ENCODE measurements at regions not wholly inside any gene's neighbourhood (a gene's known extent, or its start where the extent isn't known, plus 50 kb on each side); places are given as distances from the start of the nearest gene placed in this dataset.

DNA sequence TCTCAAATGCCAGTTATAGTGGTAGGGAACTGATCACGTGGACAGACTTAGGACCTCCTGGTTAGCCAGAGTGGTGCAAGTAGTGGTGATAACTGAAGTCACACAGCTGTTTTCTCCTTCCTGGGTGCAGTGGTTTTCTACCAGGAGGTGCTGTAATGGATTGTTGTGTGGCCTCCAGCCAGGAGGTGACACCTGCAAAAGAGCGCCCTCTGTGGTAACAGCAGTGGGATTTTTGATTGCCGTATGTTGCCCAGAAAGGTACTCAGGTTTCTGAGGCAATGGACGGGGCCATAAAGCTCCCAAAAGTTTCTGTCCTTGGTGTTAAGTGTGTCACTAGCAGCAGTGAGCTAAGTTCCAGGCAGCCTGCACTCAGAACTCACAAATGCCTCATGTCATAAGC is 1358.1 kb upstream of the DDX18 start:
- ATAC-seq (ENCODE audit: poor library complexity), result no peak
- POLR2A ChIA-PET, result no interaction called here
- no peak overlapping the region for H3K4me3 ChIP-seq (ENCODE audit: low read length)
- peaks cover 6% of the 10 kb centered on the region for H3K9me3 Mint-ChIP-seq
- H3K27me3 Mint-ChIP-seq, result no peaks in the 10 kb centered on the region
- H3K36me3 ChIP-seq (ENCODE audit: insufficient read depth, low read length), result no peaks in the 10 kb centered on the region
- H3K4me1 ChIP-seq (ENCODE audit: insufficient read depth, low read length), result no peaks in the 10 kb centered on the region
- no peak overlapping the region for H3K27ac Mint-ChIP-seq
- no peaks in the 10 kb centered on the region for H3K36me3 Mint-ChIP-seq (ENCODE audit: low read depth)
- TF ChIP-seq, protein P1, sequence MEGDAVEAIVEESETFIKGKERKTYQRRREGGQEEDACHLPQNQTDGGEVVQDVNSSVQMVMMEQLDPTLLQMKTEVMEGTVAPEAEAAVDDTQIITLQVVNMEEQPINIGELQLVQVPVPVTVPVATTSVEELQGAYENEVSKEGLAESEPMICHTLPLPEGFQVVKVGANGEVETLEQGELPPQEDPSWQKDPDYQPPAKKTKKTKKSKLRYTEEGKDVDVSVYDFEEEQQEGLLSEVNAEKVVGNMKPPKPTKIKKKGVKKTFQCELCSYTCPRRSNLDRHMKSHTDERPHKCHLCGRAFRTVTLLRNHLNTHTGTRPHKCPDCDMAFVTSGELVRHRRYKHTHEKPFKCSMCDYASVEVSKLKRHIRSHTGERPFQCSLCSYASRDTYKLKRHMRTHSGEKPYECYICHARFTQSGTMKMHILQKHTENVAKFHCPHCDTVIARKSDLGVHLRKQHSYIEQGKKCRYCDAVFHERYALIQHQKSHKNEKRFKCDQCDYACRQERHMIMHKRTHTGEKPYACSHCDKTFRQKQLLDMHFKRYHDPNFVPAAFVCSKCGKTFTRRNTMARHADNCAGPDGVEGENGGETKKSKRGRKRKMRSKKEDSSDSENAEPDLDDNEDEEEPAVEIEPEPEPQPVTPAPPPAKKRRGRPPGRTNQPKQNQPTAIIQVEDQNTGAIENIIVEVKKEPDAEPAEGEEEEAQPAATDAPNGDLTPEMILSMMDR (IDR thresholded peaks at IDR 0.05), result no peak
- peaks cover 7 to 10% of the 10 kb centered on the region in 2 experiments for H3K9me3 ChIP-seq (ENCODE audit: control insufficient read depth in 1 of 2, insufficient read depth in 1 of 2, low read length in 2 of 2)
- H3K27ac ChIP-seq (ENCODE audit: low read depth in 1 of 2, low read length in 2 of 2), result no peak overlapping the region
- H3K4me1 Mint-ChIP-seq (ENCODE audit: low read depth), result no peaks in the 10 kb centered on the region
- no peak for DNase-seq
- CTCF ChIA-PET, result no interaction called here
- intact Hi-C loops (cut with DNase I, micrococcal nuclease), result no loop called here
- H3K27me3 ChIP-seq (ENCODE audit: control insufficient read depth in 1 of 2, insufficient read depth in 2 of 2, low read length in 2 of 2), result no peaks in the 10 kb centered on the region
- no peak overlapping the region for H3K4me3 Mint-ChIP-seq

DNA sequence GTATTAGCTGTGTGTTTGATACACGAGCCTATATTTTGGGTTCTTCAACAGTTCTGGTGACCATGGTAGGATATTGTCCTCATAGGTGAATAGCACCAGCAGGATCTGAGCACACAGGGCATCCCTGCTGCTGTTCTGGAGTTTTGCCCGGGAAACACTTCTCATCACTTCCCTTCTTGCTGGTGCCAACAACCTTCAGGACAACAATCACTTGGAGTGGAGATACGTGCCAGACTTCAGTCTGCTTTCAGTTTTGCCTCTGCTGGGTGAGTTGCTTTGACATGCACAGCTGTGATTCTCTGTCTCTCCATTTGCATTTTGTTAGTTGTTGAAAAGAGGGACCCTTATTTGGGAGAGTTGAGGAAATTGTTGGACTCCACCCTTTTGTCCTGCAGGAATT is 1347.2 kb upstream of the DDX18 start:
- no peak for ATAC-seq (ENCODE audit: poor library complexity)

DNA sequence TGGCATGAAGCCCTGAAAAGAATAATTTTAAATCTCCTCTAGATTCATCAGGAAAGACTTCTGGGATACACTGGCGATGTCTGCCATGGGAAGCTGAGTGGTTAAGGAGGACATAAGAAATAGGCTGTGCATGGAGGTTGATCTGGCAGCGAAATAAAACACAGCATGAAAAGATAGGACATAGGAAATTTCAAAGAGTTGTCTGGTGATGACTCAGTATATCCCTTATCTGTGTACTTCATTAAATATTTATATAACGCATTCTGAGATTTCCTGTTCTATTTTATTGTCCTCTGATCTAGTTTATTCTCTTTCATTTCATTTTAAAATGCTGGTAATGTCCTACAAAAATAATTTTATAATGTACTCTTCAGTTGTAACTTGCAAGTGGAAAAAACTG is 1337.3 kb upstream of the DDX18 start:
- Histone ChIP-seq H3K9me3 (ENCODE audit: control insufficient read depth in 1 of 2, insufficient read depth in 1 of 2, low read length in 2 of 2) (peaks cover 0 to 22% of the 10 kb centered on the region in 2 experiments), H3K4me3 (ENCODE audit: low read length) (no peak overlapping the region), H3K36me3 (ENCODE audit: insufficient read depth, low read length) (no peaks in the 10 kb centered on the region), H3K27me3 (ENCODE audit: control insufficient read depth in 1 of 2, insufficient read depth in 2 of 2, low read length in 2 of 2) (no peaks in the 10 kb centered on the region), H3K27ac (ENCODE audit: low read depth in 1 of 2, low read length in 2 of 2) (no peak overlapping the region), H3K4me1 (ENCODE audit: insufficient read depth, low read length) (no peaks in the 10 kb centered on the region)
- no peak for ATAC-seq (ENCODE audit: poor library complexity)
- TF ChIP-seq, protein P1 (IDR thresholded peaks at IDR 0.05), result no peak
- no peak for DNase-seq
- POLR2A ChIA-PET, result no interaction called here
- no peaks in the 10 kb centered on the region for H3K36me3 Mint-ChIP-seq (ENCODE audit: low read depth)
- intact Hi-C loops (cut with DNase I, micrococcal nuclease), result no loop called here
- H3K27me3 Mint-ChIP-seq, result no peaks in the 10 kb centered on the region
- H3K9me3 Mint-ChIP-seq, result peaks cover 8% of the 10 kb centered on the region
- CTCF ChIA-PET, result no interaction called here
- no peak overlapping the region for H3K27ac Mint-ChIP-seq
- no peak overlapping the region for H3K4me3 Mint-ChIP-seq
- no peaks in the 10 kb centered on the region for H3K4me1 Mint-ChIP-seq (ENCODE audit: low read depth)

More for the DNA sequence above, 1347.2 kb upstream of the DDX18 start:
- no peak overlapping the region for H3K4me3 Mint-ChIP-seq
- H3K27ac ChIP-seq (ENCODE audit: low read depth in 1 of 2, low read length in 2 of 2), result no peak overlapping the region
- H3K4me3 ChIP-seq (ENCODE audit: low read length), result no peak overlapping the region
- CTCF ChIA-PET, result no interaction called here
- peaks cover 5 to 14% of the 10 kb centered on the region in 2 experiments for H3K9me3 ChIP-seq (ENCODE audit: control insufficient read depth in 1 of 2, insufficient read depth in 1 of 2, low read length in 2 of 2)
- no peaks in the 10 kb centered on the region for H3K4me1 Mint-ChIP-seq (ENCODE audit: low read depth)
- no peaks in the 10 kb centered on the region for H3K27me3 Mint-ChIP-seq
- TF ChIP-seq, protein P1 (IDR thresholded peaks at IDR 0.05), result no peak
- POLR2A ChIA-PET, result no interaction called here
- no peaks in the 10 kb centered on the region for H3K36me3 ChIP-seq (ENCODE audit: insufficient read depth, low read length)
- H3K9me3 Mint-ChIP-seq, result peaks cover 16% of the 10 kb centered on the region
- intact Hi-C loops (cut with DNase I, micrococcal nuclease), result no loop called here
- no peaks in the 10 kb centered on the region for H3K36me3 Mint-ChIP-seq (ENCODE audit: low read depth)
- H3K27me3 ChIP-seq (ENCODE audit: control insufficient read depth in 1 of 2, insufficient read depth in 2 of 2, low read length in 2 of 2), result no peaks in the 10 kb centered on the region
- no peaks in the 10 kb centered on the region for H3K4me1 ChIP-seq (ENCODE audit: insufficient read depth, low read length)
- H3K27ac Mint-ChIP-seq, result no peak overlapping the region
- DNase-seq, result no peak
